NCI-H2107 (cell line): ENCODE measurements at regions not wholly inside any gene's neighbourhood (a gene's known extent, or its start where the extent isn't known, plus 50 kb on each side); places are given as distances from the start of the nearest gene placed in this dataset.

ENCODE experiments used
- DNase-seq: peaks from one replicate; lab custom pipeline; 2025; lab: John Stamatoyannopoulos, UW

DNA sequence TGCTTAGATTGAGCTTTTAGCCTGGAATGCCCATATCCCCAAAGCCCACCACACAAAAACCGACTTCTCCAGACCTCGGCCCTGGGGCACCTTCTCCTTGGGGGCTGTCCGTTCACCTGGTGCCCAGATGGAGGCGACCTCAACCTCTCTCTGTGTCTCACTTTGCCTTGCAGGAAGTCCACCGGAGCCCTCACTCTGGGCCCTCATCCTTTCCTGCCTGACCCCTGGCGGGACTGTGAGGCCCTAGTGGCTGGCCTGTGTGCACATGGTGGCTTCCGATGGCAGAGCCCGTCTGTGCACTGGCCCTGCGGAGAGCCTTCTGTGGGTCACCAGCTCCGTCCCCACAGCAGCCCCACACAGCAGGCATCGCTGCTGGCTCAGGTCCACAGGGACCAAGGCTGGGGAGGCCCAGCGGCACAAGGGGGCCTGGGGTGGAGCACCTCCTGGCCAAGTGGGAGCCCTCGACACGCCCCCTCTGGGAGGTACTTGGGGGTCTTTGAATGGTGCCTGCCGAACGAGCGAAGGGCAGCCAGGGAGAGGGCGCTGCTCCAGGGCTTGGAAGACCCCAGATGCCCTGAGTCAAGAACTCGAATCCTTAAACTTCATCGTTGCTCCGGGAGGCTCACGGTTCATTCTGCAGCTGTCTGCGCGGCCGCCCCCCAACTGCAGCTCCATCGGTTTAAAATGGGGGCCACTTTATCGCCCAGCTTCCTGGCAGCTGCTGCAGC is 97.2 kb upstream of the ADRA2C start:
- DNase-seq, result no peak

DNA sequence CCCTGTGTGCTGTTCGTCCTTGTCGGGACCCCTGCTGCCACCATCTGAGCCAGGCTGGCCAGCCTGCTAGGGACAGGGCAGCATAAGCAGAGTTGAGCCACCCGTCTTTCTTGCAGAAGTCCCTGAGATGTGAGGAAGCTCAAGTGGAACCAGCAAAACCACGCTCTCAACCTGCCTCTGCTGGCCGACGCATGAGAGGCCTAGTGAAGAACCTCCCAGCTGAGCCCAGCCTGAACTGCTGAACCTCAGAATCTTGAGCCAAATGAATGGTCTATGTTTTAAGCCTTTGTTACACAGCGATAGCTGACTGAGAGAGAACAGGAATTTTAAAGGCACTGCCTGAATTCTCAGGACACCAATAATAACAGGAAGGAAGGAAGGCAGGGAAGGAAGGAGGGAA is 98.9 kb upstream of the ADRA2C start:
- DNase-seq, result no peak

DNA sequence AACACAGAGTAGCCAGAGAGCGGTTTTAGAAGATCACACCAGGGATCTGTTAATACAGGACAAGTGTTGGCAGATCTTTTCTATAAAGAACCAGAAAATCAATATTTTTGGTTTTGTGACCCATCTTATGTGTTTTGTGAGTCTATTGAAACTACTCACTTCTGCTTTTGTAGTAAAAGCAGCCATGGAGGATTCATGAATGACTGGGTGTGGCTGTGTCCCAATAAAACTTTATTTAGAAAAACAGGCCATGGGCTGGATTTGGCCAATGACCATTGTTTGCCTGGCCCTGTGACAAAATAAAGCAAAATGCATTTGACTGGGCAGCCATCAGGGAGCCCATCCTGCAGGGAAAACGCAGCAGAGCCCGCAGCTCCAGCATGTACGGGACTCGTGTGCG is 99.9 kb upstream of the ADRA2C start:
- DNase-seq, result no peak

DNA sequence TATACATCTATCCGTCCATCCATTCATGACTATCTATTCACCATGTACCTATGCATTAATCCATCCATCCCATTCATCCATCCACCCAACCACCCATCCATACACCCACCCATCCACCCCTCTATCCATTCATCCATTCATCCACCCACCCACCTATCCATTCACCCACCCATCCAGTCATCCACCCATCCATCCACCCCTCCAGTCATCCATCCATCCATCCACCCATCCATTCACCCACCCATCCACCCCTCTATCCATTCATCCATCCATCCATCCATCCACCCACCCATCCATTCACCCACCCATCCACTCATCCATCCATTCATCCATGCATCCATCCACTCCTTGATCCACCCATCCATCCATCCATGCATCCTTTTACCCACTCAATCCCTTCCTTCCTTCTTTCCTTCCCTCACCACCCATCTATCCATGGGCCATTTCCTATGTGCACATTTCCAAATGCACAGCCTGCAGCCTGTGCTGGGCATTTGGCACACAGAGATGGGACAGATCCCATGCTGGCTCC is 100.8 kb upstream of the ADRA2C start:
- no peak for DNase-seq

DNA sequence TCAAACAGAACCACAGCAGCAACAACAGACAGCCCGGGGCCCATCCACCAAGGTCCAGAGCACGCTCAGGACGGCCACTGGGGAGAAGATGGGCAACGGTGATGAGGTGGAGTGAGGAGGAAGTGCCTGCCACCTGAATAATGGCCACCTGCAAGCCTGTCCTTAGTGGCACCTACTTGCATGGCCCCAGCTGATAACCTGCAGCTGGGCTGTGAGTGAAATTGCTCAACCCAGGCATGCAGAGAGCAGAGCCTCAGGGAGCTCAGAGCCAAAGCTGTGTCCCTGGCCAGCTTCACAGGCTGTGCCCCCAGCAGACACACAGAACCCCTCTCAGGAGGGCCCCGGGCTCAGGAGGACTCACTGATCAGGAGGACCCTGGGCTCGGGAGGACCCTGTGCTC is 102.4 kb upstream of the ADRA2C start:
- DNase-seq, result no peak

DNA sequence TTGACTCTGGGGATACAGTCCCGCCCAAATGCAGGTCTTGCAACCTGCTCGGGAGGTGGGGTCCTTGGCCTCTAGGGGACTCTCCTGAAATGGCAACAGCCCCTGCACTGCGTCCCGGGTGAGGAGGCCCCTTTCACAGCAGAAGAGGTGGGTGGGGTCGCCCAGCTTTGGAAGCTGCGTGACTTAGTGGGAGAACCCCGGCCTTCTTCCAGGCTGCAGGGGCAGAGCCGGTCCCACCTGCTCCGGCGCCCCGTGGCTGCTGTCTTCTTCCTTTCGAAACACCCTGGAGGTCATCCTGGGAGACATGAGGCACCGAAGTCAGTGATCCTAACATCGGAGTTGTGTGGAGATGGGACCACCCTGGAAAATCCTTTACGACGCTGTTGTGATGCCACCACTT is 103.7 kb upstream of the ADRA2C start:
- no peak for DNase-seq

DNA sequence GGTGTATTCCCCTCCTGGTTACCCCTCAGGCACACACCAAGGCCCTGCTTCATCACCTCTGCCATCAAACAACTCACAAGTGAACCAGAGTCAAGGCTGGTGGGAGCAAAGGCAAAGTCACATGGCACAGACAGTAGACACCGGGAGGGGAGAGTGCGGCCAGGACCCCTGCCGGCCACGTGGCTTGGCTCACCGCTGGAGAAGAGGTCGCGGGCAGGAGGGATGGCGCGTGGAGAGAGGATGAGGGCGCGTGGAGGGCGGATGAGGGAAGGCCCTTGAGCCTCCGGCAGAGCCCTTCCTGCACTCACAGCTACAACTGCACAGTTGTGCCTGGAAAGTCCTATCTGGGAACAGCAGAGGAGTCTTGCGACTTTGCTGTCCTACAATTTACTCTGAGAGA is 104.2 kb upstream of the ADRA2C start:
- no peak for DNase-seq

DNA sequence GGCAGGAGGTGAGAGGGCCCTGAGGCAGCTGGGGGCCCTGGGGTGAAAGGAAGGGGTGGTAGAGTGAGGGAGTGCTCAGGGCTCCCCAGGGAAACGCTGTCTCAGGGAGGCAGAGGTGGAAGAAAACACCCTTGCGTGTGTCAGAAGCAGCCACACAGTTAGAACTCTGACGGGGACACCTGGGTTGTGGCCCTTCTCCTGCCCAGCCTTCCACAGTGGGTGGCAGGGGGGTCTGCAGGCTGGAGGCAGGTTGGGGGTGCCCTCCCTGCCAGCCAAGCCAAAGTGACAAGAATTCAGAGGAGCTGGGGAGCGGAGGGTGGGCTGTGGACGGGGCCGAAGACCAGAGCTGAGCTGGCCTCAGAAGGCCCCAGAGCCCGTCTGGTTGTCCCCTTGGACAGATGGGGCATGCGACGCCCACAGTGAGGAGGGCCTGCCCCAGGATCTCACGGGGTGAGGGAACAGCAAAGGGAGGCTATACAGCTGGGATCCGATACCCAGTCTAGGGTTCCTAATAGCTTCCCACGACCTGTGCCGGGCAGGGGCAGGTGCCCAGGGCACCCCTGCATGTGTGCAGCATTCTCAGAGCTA is 105.2 kb upstream of the ADRA2C start:
- no peak for DNase-seq

DNA sequence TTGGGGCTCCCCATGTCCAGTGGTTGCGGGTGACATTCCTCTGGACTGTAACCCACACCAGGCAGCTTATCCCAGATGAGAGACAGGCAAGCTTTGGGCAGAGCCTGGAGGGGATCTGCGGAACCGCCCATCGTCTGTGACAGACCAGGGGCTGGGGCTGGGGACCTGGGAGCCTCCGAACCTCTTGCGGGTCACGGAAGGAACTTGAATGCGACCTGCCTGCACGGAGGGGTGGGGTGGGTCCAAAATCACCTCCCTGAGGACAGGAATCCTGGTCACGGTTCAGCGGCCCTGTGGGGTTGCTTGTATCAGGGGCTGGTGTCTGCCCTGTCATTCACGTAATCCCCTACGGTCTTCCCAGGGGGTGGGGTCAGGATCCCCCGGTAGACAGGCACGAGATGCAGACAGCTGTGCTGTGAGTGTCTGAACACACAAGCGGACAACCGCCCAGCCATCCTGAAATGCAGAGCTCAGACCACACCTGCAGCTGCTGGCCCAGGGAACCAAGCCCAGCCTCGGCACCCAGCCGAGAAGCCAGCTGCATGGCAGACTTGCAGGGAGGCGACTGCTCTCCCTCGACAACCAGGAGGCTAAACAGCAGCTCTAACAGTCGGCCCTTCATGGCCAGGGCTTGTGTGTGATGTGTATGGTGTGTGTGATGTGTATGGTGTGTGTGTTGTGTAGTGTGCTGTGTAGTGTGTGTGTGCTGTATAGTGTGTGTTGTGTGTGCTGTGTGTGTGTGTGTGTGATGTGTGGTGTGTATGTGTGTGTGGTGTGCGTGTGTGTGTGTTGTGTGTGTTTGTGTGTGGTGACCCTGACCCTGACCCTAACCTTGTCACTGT is 105.9 kb upstream of the ADRA2C start:
- no peak for DNase-seq

DNA sequence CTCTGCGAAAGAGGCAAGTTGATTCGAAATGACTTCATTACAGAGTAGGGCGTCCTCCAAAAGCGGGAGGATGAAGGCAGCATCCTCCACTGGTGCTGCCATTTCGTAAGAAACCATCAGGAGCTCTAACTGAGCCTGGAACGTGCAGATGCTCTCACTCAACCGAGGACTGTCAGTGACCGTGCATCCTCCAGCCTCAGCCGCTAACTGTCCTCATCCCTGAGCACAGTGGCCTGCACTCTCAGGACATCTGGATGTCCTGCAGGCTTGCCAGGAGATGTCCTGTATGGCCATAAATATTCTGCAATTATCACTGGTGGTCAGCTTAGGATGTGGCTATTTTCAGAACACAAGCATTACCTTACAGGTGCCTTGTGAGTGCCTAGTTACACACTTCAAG is 107.1 kb upstream of the ADRA2C start:
- no peak for DNase-seq

DNA sequence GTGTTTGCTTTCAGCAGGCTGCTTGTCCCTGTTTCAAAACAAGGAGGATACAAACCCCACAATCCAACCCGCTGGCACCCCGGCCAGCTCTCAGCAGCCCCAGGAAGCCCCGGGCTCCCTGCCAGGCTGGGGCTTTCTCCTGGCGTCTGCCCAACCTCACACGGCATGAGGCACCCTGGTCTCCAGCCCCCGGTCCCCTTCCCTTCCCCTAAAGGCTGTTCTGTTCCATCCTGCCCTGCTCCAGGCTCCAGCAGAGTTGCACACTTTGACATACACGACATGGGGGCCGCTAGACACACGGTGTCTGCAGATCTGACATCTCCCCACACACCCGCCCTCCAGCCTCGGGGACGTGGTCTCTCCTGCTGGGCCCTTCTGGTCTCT is 107.7 kb upstream of the ADRA2C start:
- DNase-seq, result no peak

DNA sequence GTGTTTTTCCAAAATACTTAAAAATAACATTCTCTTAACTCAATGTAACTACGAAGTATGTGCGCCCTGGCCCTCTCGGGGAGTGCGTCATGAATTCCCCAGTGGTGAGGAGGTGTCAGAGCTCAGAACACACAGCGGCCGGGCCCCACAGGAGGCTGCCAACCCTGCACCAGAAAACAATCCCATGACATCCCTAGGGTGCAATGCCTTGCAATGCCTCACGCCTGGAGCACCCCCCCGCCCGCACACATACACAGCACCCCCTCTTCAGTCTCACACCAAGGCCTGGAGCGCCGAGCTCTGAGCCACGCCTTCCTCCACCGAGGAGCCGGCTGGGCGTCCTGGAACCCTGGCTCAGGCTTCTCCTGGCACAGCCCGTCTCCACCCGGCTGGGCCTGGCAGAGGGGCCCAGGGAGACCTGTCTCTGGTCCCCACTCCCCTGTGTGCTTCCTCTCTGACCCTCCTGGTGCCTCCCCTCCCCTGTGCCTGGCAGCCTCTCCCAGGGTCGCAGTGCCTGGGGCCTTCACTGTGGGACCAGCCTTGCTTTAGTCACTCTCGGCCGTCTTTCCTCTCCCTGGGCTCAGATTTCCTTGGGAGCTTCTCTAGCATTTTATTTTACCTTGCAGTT is 108.2 kb upstream of the ADRA2C start:
- no peak for DNase-seq

DNA sequence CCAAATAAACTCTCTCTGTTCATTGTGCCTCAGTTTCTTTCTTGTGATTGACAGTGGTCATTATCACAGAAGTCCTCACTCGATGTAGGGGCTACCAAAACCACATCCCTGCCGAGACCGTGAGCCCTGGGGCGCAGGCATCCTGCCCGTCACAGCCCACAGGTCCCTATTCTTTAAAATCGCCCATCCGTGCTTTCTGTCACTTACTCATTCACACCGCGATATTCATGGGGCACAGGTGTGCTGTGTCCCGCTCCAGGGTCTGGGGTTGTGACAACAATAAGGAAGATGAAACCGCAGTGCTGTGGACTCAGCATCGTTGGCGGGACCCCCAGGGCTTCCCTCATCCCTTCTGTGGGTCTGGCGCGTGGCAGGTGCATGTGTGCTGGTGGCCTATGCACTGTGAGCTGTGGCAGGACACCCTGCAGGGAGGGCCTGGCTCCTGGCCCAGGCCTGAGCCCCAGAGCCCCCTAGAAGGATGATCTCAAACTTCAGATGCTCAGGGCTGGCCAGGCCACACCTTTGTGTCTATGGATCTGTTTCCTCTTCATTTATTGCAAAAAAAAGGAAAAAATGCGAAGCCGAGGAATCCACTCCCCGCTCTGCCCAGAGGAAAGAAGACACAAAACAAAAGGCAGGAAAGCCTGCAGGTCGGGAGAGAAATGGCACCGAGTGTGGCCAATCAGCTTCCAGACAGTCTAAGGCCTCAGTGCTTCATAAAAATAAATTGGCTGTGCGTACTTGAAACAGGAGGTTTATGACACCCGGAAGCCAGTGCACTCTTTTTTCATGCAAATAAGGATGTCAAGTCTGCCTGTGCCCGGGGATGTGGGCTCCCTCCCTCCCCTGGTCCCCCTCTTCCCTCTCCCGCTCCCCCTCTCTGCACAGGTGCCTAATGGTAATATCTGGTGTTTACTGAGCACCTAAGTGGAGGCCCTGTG is 109.5 kb upstream of the ADRA2C start:
- DNase-seq, result peak; percentile 50

DNA sequence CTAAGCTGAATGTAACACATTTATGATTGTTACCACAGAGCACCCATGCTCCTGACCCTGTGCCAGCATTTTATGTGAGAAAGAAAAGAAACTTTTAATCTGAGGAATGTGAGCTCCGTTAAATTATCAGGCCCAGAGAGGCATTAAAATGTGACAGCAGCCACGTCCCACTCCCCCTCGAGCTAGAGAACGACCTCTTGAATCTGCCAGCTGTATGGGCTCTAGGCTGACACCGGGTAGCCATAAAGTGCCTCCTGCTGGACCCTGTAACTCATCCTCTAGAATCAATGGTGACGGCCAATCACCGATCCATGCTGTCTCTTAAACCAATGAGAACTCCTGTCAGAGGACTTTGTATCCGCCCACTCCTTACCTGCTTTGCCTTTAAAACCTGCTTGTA is 110.2 kb upstream of the ADRA2C start:
- no peak for DNase-seq

DNA sequence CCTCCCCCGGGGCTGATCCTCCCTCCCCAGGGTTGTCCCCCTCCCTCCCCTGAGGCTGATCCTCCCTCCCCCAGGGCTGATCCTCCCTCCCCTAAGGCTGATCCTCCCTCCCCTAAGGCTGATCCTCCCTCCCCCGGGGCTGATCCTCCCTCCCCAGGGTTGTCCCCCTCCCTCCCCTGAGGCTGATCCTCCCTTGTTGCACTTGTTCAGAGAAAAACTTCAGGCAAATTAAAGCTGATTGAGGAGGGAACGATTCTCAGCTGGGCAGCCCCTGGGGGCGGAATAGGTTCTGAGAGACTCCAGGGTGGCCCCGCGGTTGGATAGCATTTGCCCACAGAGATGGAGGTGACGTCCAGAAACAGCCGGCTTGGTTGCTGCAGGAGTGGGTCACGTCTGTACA is 110.7 kb upstream of the ADRA2C start:
- DNase-seq, result no peak

DNA sequence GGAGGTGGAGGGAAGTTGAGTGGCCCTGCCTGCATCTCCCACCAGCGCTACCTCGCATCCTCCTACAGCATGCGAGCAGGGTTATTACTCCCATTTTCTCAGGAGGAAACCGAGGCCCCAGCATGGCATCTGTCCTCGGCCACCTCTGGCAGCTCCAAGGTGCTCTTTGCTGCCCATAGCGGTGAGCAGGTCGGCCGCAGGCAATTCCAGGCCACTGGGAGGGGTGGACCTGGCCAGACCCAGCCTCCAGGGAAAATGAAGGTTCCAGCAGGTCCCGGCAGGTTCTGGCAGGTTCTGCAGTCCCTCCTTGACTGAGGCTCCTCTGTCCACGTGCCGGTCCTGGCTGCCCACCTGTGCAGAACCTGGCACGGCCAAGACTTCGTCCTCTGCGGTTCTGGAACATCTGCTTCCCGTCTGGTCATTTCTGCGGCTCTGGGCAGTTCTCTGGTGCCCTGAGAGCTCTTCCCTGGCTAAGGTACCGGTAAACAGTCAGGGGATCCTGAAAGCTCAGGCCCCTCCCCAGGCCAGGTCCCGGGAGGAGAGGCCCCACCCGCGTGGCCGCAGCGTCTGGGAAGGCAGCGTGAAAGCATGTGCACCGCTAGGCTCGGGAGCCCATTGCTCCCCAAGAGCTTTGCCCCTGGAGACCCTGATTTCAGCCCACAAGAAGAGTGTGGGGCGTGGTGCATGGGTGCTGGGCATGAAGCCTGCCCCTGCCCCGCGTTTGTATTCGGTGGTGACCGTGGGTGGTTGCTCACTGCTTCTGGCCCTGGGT is 112.0 kb upstream of the ADRA2C start:
- no peak for DNase-seq

DNA sequence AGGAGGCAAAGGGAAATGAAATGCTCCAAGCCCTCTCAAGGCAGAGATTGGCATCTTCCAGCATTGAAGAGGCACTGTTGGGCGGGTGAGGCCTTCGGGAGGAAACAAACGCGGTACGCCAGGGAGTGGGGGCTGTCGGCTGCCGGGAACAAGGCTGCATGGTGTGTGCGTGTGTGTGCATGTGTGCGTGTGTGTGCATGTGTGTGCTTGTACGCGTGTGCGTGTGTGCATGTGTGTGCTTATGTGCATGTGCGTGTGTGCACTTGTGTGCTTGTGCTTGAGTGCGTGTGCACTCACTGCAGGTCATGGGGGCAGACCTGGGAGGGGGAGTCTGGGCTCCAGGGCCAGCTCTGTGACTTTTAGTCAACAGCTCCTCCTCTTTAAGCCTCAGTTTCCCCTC is 113.6 kb upstream of the ADRA2C start:
- no peak for DNase-seq

DNA sequence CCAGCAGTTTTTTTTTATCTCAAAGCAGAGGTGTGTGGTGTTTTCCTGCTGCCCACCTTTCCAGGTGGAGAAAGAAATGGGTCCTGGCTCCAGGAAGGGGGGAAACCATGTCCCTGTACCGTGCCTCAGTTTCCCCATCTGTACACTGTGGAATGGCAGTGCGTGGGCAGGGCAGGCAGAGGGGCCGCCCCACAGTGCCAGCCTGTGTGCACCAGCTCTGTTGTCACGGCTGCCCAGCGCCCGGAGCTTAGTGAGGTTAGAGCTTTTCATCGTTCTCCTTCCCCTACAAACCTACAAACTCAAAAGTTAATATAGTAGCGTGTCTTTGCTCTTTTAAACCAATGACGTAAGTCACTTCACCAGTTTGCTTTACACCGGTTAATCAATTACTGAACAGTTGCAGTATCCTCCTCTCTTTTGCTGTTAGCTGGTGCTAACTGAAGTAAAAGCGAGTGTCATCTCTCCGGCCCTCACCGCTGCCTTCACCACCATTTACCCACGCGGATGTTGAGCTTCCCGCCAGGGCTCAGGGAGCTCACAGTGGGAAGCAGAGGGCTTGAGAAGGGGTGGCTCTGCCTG is 114.8 kb upstream of the ADRA2C start:
- no peak for DNase-seq

DNA sequence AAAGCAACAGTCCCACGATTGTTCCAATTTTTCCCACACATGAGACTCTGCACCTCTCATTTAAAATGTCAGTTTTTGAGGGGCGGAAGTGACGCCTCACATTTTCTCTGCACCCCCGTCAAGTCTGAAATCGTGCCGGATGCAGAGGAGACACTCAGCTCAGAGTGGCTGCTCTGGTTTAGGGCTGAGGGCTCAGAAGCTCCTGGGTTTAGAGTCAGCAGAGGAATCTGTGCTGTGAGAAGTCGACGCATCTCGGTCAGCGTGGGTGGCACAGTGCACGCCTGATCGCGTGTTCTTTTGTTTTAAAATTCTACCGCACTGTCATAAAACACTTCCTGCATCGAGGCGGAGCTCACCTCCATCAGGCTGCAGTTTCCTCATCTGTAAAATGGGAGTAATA is 116.7 kb upstream of the ADRA2C start:
- no peak for DNase-seq

DNA sequence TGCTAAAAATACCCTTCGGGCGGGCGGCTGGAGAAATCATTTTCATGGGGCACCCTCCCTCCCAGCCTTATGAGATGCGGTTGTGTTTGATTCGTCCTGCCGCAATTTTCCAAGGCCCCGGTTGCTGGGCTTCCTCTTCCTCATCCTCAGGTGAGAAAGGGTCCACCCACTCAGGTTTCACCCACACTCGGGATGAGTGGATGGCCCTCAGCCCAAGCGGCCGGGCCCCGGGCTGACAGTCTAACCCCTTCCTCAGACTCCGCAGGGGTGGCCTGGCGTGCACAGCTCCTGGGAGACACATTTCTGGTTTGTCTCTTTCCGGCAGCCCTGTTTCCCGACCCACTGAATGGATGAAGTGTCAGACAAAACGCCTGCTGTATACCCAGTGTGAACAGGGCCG is 116.5 kb upstream of the LRPAP1 start:
- DNase-seq, result no peak
